CD4-positive, CD25-positive, alpha-beta regulatory T cell (primary cell): ENCODE measurements at regions not wholly inside any gene's neighbourhood (a gene's known extent, or its start where the extent isn't known, plus 50 kb on each side); places are given as distances from the start of the nearest gene placed in this dataset.
A peak's percentile ranks its signal among the peaks of the same experiment; 100 is the strongest.

Source experiments
- ATAC-seq, 2 donors: fragments of 150-1000 bp; cut with Tn5 transposase; one replicate each; pipeline ENCODE4 v1.10.0; 2021; ENCODE audit warnings: low read depth in 2 of 2, moderate number of reproducible peaks in 2 of 2, moderate library complexity in 1 of 2
- DNase-seq, 3 donors: peaks; one replicate each; pipeline versions ENCODE4 v3.0.0 to v3.0.0-alpha.2; 2012 to 2022; ENCODE audit warnings: mixed read lengths in 1 of 3
- H3K27ac ChIP-seq: one replicate; pipeline ENCODE4 v1.7.0; 2013; ENCODE audit warnings: mild to moderate bottlenecking, low read length; ENCODE audit not compliant: insufficient read depth, poor library complexity, severe bottlenecking
- H3K27me3 ChIP-seq: one replicate; pipeline ENCODE4 v1.7.0; 2013; ENCODE audit warnings: low read length; ENCODE audit not compliant: control insufficient read depth, insufficient read depth
- H3K36me3 ChIP-seq: one replicate; pipeline ENCODE4 v1.7.0; 2013; ENCODE audit warnings: mild to moderate bottlenecking, low read length, moderate library complexity; ENCODE audit not compliant: control insufficient read depth, insufficient read depth
- H3K4me1 ChIP-seq: 2 replicates; pipeline ENCODE4 v1.7.0; 2013; ENCODE audit warnings: mild to moderate bottlenecking, low read length; ENCODE audit not compliant: insufficient read depth, control insufficient read depth, poor library complexity, severe bottlenecking
- H3K4me3 ChIP-seq: one replicate; pipeline ENCODE4 v1.7.0; 2013; ENCODE audit warnings: low read depth, mild to moderate bottlenecking, low read length, moderate library complexity
- H3K9me3 ChIP-seq, 2 experiments: 1 replicate in 1 of 2; 2 replicates in 1 of 2; pipeline ENCODE4 v1.7.0; 2013; ENCODE audit warnings: low read length in 2 of 2, mild to moderate bottlenecking in 1 of 2, moderate library complexity in 1 of 2; ENCODE audit not compliant: control insufficient read depth in 2 of 2
- H3K27ac Mint-ChIP-seq, 3 donors: one replicate each; pipeline ENCODE4 v1.8.0; 2020 to 2022; ENCODE audit warnings: mild to moderate bottlenecking in 3 of 3, mixed read lengths in 3 of 3, moderate library complexity in 2 of 3
- H3K27me3 Mint-ChIP-seq: one replicate; pipeline ENCODE4 v1.8.0; 2022; ENCODE audit warnings: mild to moderate bottlenecking, mixed read lengths
- H3K36me3 Mint-ChIP-seq: one replicate; pipeline ENCODE4 v1.8.0; 2020; ENCODE audit warnings: mixed read lengths
- H3K4me1 Mint-ChIP-seq, 4 donors: one replicate each; pipeline ENCODE4 v1.8.0; 2020 to 2022; ENCODE audit warnings: mixed read lengths in 4 of 4, mild to moderate bottlenecking in 1 of 4
- H3K4me3 Mint-ChIP-seq, 4 donors: one replicate each; pipeline ENCODE4 v1.8.0; 2020 to 2022; ENCODE audit warnings: mild to moderate bottlenecking in 4 of 4, mixed read lengths in 4 of 4, moderate library complexity in 3 of 4
- H3K9me3 Mint-ChIP-seq, 7 donors: one replicate each; pipeline ENCODE4 v1.8.0; 2020 to 2022; ENCODE audit warnings: mixed read lengths in 7 of 7, mild to moderate bottlenecking in 3 of 7, moderate library complexity in 2 of 7

- H3K4me3 ChIP-seq, result no peak overlapping the region
- no peaks in the 10 kb centered on the region for H3K9me3 ChIP-seq
- Mint-ChIP-seq H3K27me3 (peaks cover 34% of the 10 kb centered on the region), H3K27ac (peak overlapping the region in 1 of 3 donors; percentile 40), H3K9me3 (peaks cover 0 to 3% (median 0%) of the 10 kb centered on the region in 7 donors), H3K4me3 (no peak overlapping the region), H3K36me3 (no peaks in the 10 kb centered on the region), H3K4me1 (no peaks in the 10 kb centered on the region)
- DNase-seq (no peak), ATAC-seq (no peak)
- no peaks in the 10 kb centered on the region for H3K27me3 ChIP-seq
- H3K27ac ChIP-seq, result no peak overlapping the region
- no peaks in the 10 kb centered on the region for H3K36me3 ChIP-seq
- no peaks in the 10 kb centered on the region for H3K4me1 ChIP-seq
Observed at GRCh38 chr14:61126603-61127498, 145.8 kb downstream of the SLC38A6 start.

DNA sequence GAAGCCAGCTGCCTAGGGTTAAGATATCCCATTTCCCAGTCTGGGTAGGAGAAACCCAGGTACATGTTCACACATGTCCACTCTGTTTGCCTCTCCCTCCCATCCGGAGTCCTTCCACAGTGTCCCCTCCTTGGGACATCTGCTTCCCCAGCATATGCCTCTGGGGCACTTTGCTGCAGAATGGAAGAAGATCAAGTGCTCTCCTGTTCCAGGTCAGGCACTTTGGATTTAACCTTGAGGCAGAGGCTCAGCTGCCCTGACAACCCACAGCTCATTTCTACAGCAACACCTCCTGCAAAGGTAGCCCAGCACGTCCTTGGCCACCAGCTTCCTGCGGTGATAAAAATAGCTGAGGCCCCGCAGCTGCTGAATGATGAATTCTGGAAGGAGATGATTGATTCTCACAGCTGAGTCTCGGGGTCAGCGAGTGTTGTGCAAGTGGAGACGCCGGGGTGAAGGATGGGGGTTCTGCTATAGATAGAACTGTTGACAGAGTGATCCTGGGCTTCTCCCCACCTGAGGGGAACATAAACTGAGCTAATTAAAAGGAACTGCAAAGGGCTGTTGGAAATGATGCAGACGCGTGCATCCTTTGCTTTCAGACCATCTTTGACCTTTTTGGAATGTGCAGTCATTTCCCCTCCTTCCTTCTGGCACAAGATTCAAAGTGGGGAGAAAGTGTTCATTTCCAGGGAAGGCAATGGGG lies 145.0 kb downstream of the SLC38A6 start:
- DNase-seq (no peak), ATAC-seq (no peak)
- Histone ChIP-seq H3K27me3 (no peaks in the 10 kb centered on the region), H3K4me1 (no peaks in the 10 kb centered on the region), H3K9me3 (no peaks in the 10 kb centered on the region), H3K4me3 (no peak overlapping the region), H3K27ac (no peak overlapping the region), H3K36me3 (no peaks in the 10 kb centered on the region)
- H3K9me3 Mint-ChIP-seq, result peaks cover 0 to 5% (median 0%) of the 10 kb centered on the region in 7 donors
- no peak overlapping the region for H3K4me3 Mint-ChIP-seq
- peaks cover 34% of the 10 kb centered on the region for H3K27me3 Mint-ChIP-seq
- H3K36me3 Mint-ChIP-seq, result no peaks in the 10 kb centered on the region
- no peak overlapping the region for H3K27ac Mint-ChIP-seq
- H3K4me1 Mint-ChIP-seq, result no peaks in the 10 kb centered on the region

GRCh38 chr14:61125041-61125866 lies 144.2 kb downstream of the SLC38A6 start:
- H3K27ac ChIP-seq, result no peak overlapping the region
- peaks cover 0 to 3% (median 1%) of the 10 kb centered on the region in 4 donors for H3K4me1 Mint-ChIP-seq
- H3K9me3 Mint-ChIP-seq, result peaks cover 0 to 6% (median 3%) of the 10 kb centered on the region in 7 donors

DNA sequence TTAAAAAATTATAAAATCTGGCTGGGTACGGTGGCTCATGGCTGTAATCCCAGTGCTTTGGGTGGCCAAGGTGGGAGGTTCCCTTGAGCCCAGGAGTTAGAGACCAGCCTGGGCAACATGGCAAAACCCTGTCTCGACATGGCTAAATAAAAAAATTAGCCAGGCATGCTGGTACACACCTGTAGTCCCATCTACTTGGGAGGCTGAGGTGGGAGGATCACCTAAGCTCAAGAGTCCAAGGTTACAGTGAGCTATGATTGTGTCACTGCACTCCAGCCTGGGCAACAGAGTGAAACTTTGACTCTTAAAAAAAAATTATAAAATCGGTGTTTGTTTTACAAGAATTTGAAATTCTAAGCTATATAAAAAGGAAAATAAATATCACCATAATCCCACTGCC lies 141.8 kb downstream of the SLC38A6 start:
- H3K27ac Mint-ChIP-seq, result no peak overlapping the region
- no peaks in the 10 kb centered on the region for H3K36me3 Mint-ChIP-seq
- Histone ChIP-seq H3K4me1 (no peaks in the 10 kb centered on the region), H3K36me3 (no peaks in the 10 kb centered on the region), H3K9me3 (no peaks in the 10 kb centered on the region), H3K27me3 (no peaks in the 10 kb centered on the region), H3K27ac (no peak overlapping the region), H3K4me3 (no peak overlapping the region)
- DNase-seq (no peak), ATAC-seq (no peak)
- peaks cover 30% of the 10 kb centered on the region for H3K27me3 Mint-ChIP-seq
- peaks cover 0 to 4% (median 1%) of the 10 kb centered on the region in 4 donors for H3K4me1 Mint-ChIP-seq
- H3K4me3 Mint-ChIP-seq, result no peak overlapping the region
- H3K9me3 Mint-ChIP-seq, result peaks cover 0 to 11% (median 3%) of the 10 kb centered on the region in 7 donors

More at GRCh38 chr14:61125041-61125866, 144.2 kb downstream of the SLC38A6 start:
- no peaks in the 10 kb centered on the region for H3K9me3 ChIP-seq
- H3K27me3 ChIP-seq, result no peaks in the 10 kb centered on the region
- H3K4me1 ChIP-seq, result no peaks in the 10 kb centered on the region
- H3K36me3 Mint-ChIP-seq, result no peaks in the 10 kb centered on the region
- DNase-seq (no peak), ATAC-seq (no peak)
- peaks cover 34% of the 10 kb centered on the region for H3K27me3 Mint-ChIP-seq
- no peak overlapping the region for H3K27ac Mint-ChIP-seq
- no peak overlapping the region for H3K4me3 ChIP-seq
- no peaks in the 10 kb centered on the region for H3K36me3 ChIP-seq
- H3K4me3 Mint-ChIP-seq, result no peak overlapping the region

DNA sequence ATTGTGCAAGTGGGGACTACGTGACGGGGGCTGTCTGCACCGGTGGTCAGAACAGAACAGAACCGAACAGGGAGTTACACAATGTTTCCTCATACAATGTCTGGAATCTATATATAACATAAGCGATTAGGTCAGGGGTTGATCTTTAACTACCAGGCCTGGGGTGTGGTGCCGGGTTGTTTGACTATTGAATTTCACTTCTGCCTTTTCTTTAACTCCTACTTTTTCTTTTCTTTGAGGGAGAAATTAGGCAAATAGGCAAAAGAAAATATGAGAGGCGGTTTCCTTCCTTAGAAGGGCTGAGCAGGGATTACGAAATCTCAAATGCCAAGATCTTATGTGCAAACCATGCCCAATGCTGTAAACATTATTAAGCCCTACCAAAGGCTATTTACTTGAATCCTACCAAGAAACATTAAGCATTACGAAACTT lies 140.3 kb downstream of the SLC38A6 start:
- H3K27ac ChIP-seq, result no peak overlapping the region
- H3K4me1 ChIP-seq, result no peaks in the 10 kb centered on the region
- H3K27ac Mint-ChIP-seq, result no peak overlapping the region
- H3K36me3 ChIP-seq, result no peaks in the 10 kb centered on the region
- no peaks in the 10 kb centered on the region for H3K36me3 Mint-ChIP-seq
- no peak for ATAC-seq
- peaks cover 0 to 9% (median 4%) of the 10 kb centered on the region in 7 donors for H3K9me3 Mint-ChIP-seq
- H3K27me3 ChIP-seq, result no peaks in the 10 kb centered on the region
- no peak for DNase-seq
- H3K4me3 ChIP-seq, result no peak overlapping the region
- H3K9me3 ChIP-seq, result no peaks in the 10 kb centered on the region
- H3K27me3 Mint-ChIP-seq, result peaks cover 21% of the 10 kb centered on the region
- peaks cover 0 to 4% (median 1%) of the 10 kb centered on the region in 4 donors for H3K4me1 Mint-ChIP-seq
- H3K4me3 Mint-ChIP-seq, result no peak overlapping the region

DNA sequence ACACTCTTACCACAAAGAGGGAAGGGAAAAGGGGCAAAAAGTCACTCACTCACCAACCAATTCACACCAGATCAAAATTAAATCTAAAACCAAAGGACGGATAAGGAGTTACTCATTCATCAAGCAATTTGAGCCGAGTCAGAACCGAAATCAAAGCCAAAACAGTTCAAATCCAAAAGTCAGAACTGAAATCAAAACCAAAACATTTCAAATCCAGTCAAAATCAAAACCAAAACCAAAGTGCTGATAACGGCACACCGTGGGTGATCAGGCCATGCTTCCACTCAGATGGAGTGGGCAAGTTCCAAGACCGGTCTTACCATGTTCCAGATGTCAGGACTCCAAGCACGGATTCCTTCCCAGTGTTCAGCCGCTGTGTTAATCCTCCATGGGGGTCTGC lies 139.5 kb downstream of the SLC38A6 start:
- H3K4me3 ChIP-seq, result peak overlapping the region; percentile 51
- Mint-ChIP-seq H3K36me3 (no peaks in the 10 kb centered on the region), H3K9me3 (peaks cover 0 to 13% (median 4%) of the 10 kb centered on the region in 7 donors), H3K4me3 (peak overlapping the region in 1 of 4 donors; percentile 59), H3K27me3 (peaks cover 20% of the 10 kb centered on the region), H3K27ac (no peak overlapping the region), H3K4me1 (peaks cover 0 to 4% (median 1%) of the 10 kb centered on the region in 4 donors)
- H3K27ac ChIP-seq, result no peak overlapping the region
- DNase-seq (peak in 1 of 3 donors; percentile 57), ATAC-seq (no peak)
- no peaks in the 10 kb centered on the region for H3K36me3 ChIP-seq
- no peaks in the 10 kb centered on the region for H3K4me1 ChIP-seq
- H3K27me3 ChIP-seq, result no peaks in the 10 kb centered on the region
- no peaks in the 10 kb centered on the region for H3K9me3 ChIP-seq

GRCh38 chr14:61119006-61119405 lies 138.0 kb downstream of the SLC38A6 start:
- ATAC-seq (no peak), DNase-seq (no peak)
- Histone ChIP-seq H3K27me3 (no peaks in the 10 kb centered on the region), H3K4me1 (no peaks in the 10 kb centered on the region), H3K36me3 (no peaks in the 10 kb centered on the region), H3K4me3 (no peak overlapping the region), H3K27ac (no peak overlapping the region), H3K9me3 (peaks cover 7 to 11% of the 10 kb centered on the region in 2 experiments)
- Mint-ChIP-seq H3K36me3 (no peaks in the 10 kb centered on the region), H3K9me3 (peaks cover 2 to 17% (median 9%) of the 10 kb centered on the region in 7 donors), H3K27ac (no peak overlapping the region), H3K27me3 (peaks cover 13% of the 10 kb centered on the region), H3K4me3 (no peak overlapping the region), H3K4me1 (peaks cover 0 to 4% (median 1%) of the 10 kb centered on the region in 4 donors)
